ENCODE measurements at regions not wholly inside any gene's neighbourhood (a gene's known extent, or its start where the extent isn't known, plus 50 kb on each side); places are given as distances from the start of the nearest gene placed in this dataset.

- intact Hi-C loops (cut with DNase I; ENCODE audit: low total_unique reads): no loop called here
- no peak overlapping the region for H3K27ac ChIP-seq
- TF ChIP-seq EP300 (IDR thresholded peaks at IDR 0.05): no peak
- TF ChIP-seq POLR2A (IDR thresholded peaks at IDR 0.05): no peak
- no peak for TF ChIP-seq POLR2AphosphoS5 (IDR thresholded peaks at IDR 0.05)
- TF ChIP-seq CTCF (IDR thresholded peaks at IDR 0.05): no peak
- WGBS, 5 donors: 61 to 81% (median 69%) methylated on average over 6 of the region's 6 CpGs
- peaks cover 0 to 23% (median 0%) of the 10 kb centered on the region in 3 donors for H3K27me3 ChIP-seq
- no peak overlapping the region for H3K4me3 ChIP-seq
- no peaks in the 10 kb centered on the region for H3K4me1 ChIP-seq
- peaks cover 0 to 24% (median 20%) of the 10 kb centered on the region in 4 donors for H3K9me3 ChIP-seq
- DNase-seq: no peak
- H3K36me3 ChIP-seq: no peaks in the 10 kb centered on the region
Measured at GRCh38 chr1:4317207-4317606, 337.2 kb upstream of the AJAP1 start.

GRCh38 chr1:4318720-4319119 lies 335.7 kb upstream of the AJAP1 start:
- Histone ChIP-seq H3K4me3 (no peak overlapping the region), H3K4me1 (no peaks in the 10 kb centered on the region), H3K27me3 (peaks cover 0 to 30% (median 0%) of the 10 kb centered on the region in 3 donors), H3K9me3 (peaks cover 0 to 18% (median 16%) of the 10 kb centered on the region in 4 donors), H3K27ac (no peak overlapping the region), H3K36me3 (no peaks in the 10 kb centered on the region)
- TF ChIP-seq EP300 (IDR thresholded peaks at IDR 0.05) (no peak), CTCF (IDR thresholded peaks at IDR 0.05) (no peak), POLR2A (IDR thresholded peaks at IDR 0.05) (no peak), POLR2AphosphoS5 (IDR thresholded peaks at IDR 0.05) (no peak)
- WGBS, 5 donors: 67 to 80% (median 72%) methylated on average over 7 to 8 of the region's 8 CpGs
- no peak for DNase-seq
- intact Hi-C loops (cut with DNase I; ENCODE audit: low total_unique reads): no loop called here

GRCh38 chr1:4319496-4319895 lies 334.9 kb upstream of the AJAP1 start:
- no peaks in the 10 kb centered on the region for H3K4me1 ChIP-seq
- intact Hi-C loops (cut with DNase I; ENCODE audit: low total_unique reads): no loop called here
- no peaks in the 10 kb centered on the region for H3K36me3 ChIP-seq
- H3K4me3 ChIP-seq: no peak overlapping the region
- H3K27me3 ChIP-seq: peaks cover 0 to 30% (median 0%) of the 10 kb centered on the region in 3 donors
- 51 to 62% (median 53%) methylated on average over 2 of the region's 2 CpGs for WGBS, 5 donors
- TF ChIP-seq POLR2A (IDR thresholded peaks at IDR 0.05) (no peak), EP300 (IDR thresholded peaks at IDR 0.05) (no peak), POLR2AphosphoS5 (IDR thresholded peaks at IDR 0.05) (no peak), CTCF (IDR thresholded peaks at IDR 0.05) (no peak)
- no peak overlapping the region for H3K27ac ChIP-seq
- DNase-seq: no peak
- H3K9me3 ChIP-seq: peaks cover 0 to 10% (median 8%) of the 10 kb centered on the region in 4 donors

- H3K36me3 ChIP-seq: no peaks in the 10 kb centered on the region
- H3K4me1 ChIP-seq: no peaks in the 10 kb centered on the region
- H3K27ac ChIP-seq: no peak overlapping the region
- H3K9me3 ChIP-seq: no peaks in the 10 kb centered on the region
- 48 to 57% (median 51%) methylated on average over 6 to 7 of the region's 7 CpGs for WGBS, 5 donors
- H3K27me3 ChIP-seq: peaks cover 0 to 31% (median 0%) of the 10 kb centered on the region in 3 donors
- no peak for DNase-seq
- intact Hi-C loops (cut with DNase I; ENCODE audit: low total_unique reads): no loop called here
- TF ChIP-seq CTCF (IDR thresholded peaks at IDR 0.05) (no peak), POLR2A (IDR thresholded peaks at IDR 0.05) (no peak), POLR2AphosphoS5 (IDR thresholded peaks at IDR 0.05) (no peak), EP300 (IDR thresholded peaks at IDR 0.05) (no peak)
- no peak overlapping the region for H3K4me3 ChIP-seq
Measured at GRCh38 chr1:4322881-4323280, 331.5 kb upstream of the AJAP1 start.
